NCI-H2196 treated with DMSO at 0.1 percent for 48 hours (cell line): ENCODE measurements at regions not wholly inside any gene's neighbourhood (a gene's known extent, or its start where the extent isn't known, plus 50 kb on each side); places are given as distances from the start of the nearest gene placed in this dataset.
"Not testable (repeated sequence)": the region's sequence is repeated elsewhere in the genome, so short reads cannot be mapped to it uniquely, and the experiment has no call there.

ENCODE experiments used
- DNase-seq: peaks from one replicate; lab custom pipeline; 2025; ENCODE audit not compliant: unreplicated experiment; lab: John Stamatoyannopoulos, UW

GRCh38 chr6:13874191-13874549 lies 50.6 kb upstream of the RNF182 start:
- no peak for DNase-seq

- DNase-seq, result peak; percentile 86
Measured at GRCh38 chr6:13873288-13874190, 51.2 kb upstream of the RNF182 start.

- DNase-seq, result no peak
Measured at GRCh38 chr6:13872681-13873080, 52.1 kb upstream of the RNF182 start.

- DNase-seq, result not testable (repeated sequence)
Measured at GRCh38 chr6:13872006-13872405, 52.7 kb upstream of the RNF182 start.

- DNase-seq, result no peak
Measured at GRCh38 chr6:13870214-13870830, 54.4 kb upstream of the RNF182 start.

- DNase-seq, result no peak
Measured at GRCh38 chr6:13868236-13868635, 53.9 kb upstream of the MCUR1 start.

GRCh38 chr6:13866301-13866700 lies 51.9 kb upstream of the MCUR1 start:
- no peak for DNase-seq

- DNase-seq, result no peak
Measured at GRCh38 chr6:13865141-13865540, 50.8 kb upstream of the MCUR1 start.

GRCh38 chr6:13864669-13865068 lies 50.3 kb upstream of the MCUR1 start:
- DNase-seq, result not testable (repeated sequence)
